Natural killer cell treated with Interleukin-12 subunit alpha and Interleukin-12 subunit beta and Interleukin-15 and Interleukin-18, amount 100 ng/mL, for 72 hours (primary cell): ENCODE measurements at regions not wholly inside any gene's neighbourhood (a gene's known extent, or its start where the extent isn't known, plus 50 kb on each side); places are given as distances from the start of the nearest gene placed in this dataset.

Experiments used
- ATAC-seq, 2 donors: fragments of 150-1000 bp; cut with Tn5 transposase in 1 of 2; sonication (Bioruptor Pico), chemical (Tn5 transposase) in 1 of 2; 2 replicates each; pipeline ENCODE4 v1.10.0; 2021
- DNase-seq: peaks from one replicate; pipeline ENCODE4 v3.0.0; 2022; ENCODE audit warnings: low spot score
- H3K27ac Mint-ChIP-seq, 2 donors: 1 replicate in 1 of 2; 2 replicates in 1 of 2; pipeline ENCODE4 v1.8.0; 2022; ENCODE audit warnings: mixed read lengths in 2 of 2, mild to moderate bottlenecking in 1 of 2, moderate library complexity in 1 of 2
- H3K27me3 Mint-ChIP-seq, 2 donors: 1 replicate in 1 of 2; 2 replicates in 1 of 2; pipeline ENCODE4 v1.8.0; 2022; ENCODE audit warnings: mixed read lengths in 2 of 2
- H3K36me3 Mint-ChIP-seq: one replicate; pipeline ENCODE4 v1.8.0; 2022; ENCODE audit warnings: mixed read lengths
- H3K4me1 Mint-ChIP-seq, 2 donors: 1 replicate in 1 of 2; 2 replicates in 1 of 2; pipeline ENCODE4 v1.8.0; 2022; ENCODE audit warnings: low read depth in 2 of 2, mixed read lengths in 2 of 2, mild to moderate bottlenecking in 1 of 2
- H3K4me3 Mint-ChIP-seq: one replicate; pipeline ENCODE4 v1.8.0; 2022; ENCODE audit warnings: mixed read lengths
- H3K9me3 Mint-ChIP-seq: 2 replicates; pipeline ENCODE4 v1.8.0; 2022; ENCODE audit warnings: mixed read lengths

DNA sequence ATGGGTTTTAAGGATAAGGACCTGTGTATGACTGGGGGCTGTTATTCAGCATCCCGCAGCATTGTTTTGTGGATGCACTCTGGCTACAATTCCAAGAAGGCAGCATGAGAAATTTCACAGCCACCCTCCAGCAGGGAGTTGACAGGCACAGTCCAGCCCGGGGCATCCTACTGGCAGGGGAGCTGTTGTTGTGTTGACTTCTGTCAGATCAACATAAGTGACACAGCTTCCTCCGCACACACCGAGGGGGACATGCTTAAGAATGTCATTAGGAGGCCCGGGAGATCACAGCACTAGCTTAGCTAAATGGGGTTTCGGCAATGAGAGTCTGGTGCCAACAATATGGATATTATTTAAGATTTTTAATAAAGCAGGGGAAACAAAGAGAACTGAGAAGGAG lies 326.5 kb downstream of the ASMT start:
- ATAC-seq (no peak), DNase-seq (no peak)
- Mint-ChIP-seq H3K27ac (no peak overlapping the region), H3K4me3 (no peak overlapping the region), H3K4me1 (peaks cover 5 to 14% of the 10 kb centered on the region in 2 donors), H3K36me3 (no peaks in the 10 kb centered on the region), H3K27me3 (no peaks in the 10 kb centered on the region), H3K9me3 (peaks cover 5% of the 10 kb centered on the region)

DNA sequence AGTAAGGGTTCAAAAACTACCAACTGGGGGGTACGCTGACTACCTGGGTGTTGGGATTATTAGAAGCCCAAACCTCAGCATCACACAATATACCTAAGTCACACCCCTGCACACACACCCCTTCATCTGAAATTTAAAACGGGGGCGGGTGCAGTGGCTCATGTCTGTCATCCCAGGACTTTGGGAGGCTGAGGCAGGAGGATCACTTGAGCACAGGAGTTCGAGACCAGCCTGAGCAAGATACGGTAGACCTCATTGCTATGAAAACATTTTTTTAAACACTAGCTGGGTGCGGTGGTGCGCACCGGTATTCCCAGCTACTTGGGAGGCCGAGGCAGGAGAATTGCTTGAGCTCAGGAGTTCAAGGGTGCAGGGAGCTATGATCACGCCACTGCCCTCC lies 331.0 kb downstream of the ASMT start:
- Mint-ChIP-seq H3K9me3 (no peaks in the 10 kb centered on the region), H3K27me3 (no peaks in the 10 kb centered on the region), H3K27ac (no peak overlapping the region), H3K4me1 (no peaks in the 10 kb centered on the region), H3K36me3 (no peaks in the 10 kb centered on the region), H3K4me3 (no peak overlapping the region)
- ATAC-seq = no peak
- no peak for DNase-seq

GRCh38 chrX:1946974-1947373 lies 332.1 kb downstream of the ASMT start:
- no peaks in the 10 kb centered on the region for H3K36me3 Mint-ChIP-seq
- ATAC-seq (no peak), DNase-seq (no peak)
- no peak overlapping the region for H3K4me3 Mint-ChIP-seq
- H3K4me1 Mint-ChIP-seq = no peaks in the 10 kb centered on the region
- H3K9me3 Mint-ChIP-seq = no peaks in the 10 kb centered on the region
- H3K27ac Mint-ChIP-seq = no peak overlapping the region
- no peaks in the 10 kb centered on the region for H3K27me3 Mint-ChIP-seq
